ENCODE measurements at regions not wholly inside any gene's neighbourhood (a gene's known extent, or its start where the extent isn't known, plus 50 kb on each side); places are given as distances from the start of the nearest gene placed in this dataset.

- no peak for DNase-seq
Measured at GRCh38 chr5:54602475-54602874, 84.9 kb downstream of the SNX18 start.

GRCh38 chr5:54601411-54602230 is 84.1 kb downstream of the SNX18 start:
- DNase-seq, result no peak
